Jurkat, Clone E6-1 (cell line): ENCODE measurements at regions not wholly inside any gene's neighbourhood (a gene's known extent, or its start where the extent isn't known, plus 50 kb on each side); places are given as distances from the start of the nearest gene placed in this dataset.
A peak's percentile ranks its signal among the peaks of the same experiment; 100 is the strongest.
"Not testable (repeated sequence)": the region's sequence is repeated elsewhere in the genome, so short reads cannot be mapped to it uniquely, and the experiment has no call there.

Experiments
- DNase-seq: peaks from one replicate; pipeline ENCODE4 v3.0.0-alpha.2; 2011; ENCODE audit warnings: low read depth, low spot score
- H3K4me3 ChIP-seq: 2 replicates; pipeline ENCODE4 v1.5.1; 2011; ENCODE audit warnings: mild to moderate bottlenecking, low read length, control low read depth, moderate library complexity

- DNase-seq, result no peak
- H3K4me3 ChIP-seq, result no peak overlapping the region
Measured at GRCh38 chr4:131635191-131635590, 1513.9 kb upstream of the PCDH10 start.

- H3K4me3 ChIP-seq, result no peak overlapping the region
- DNase-seq, result no peak
Measured at GRCh38 chr4:131638781-131639180, 1510.3 kb upstream of the PCDH10 start.

- no peak overlapping the region for H3K4me3 ChIP-seq
- no peak for DNase-seq
Measured at GRCh38 chr4:131644619-131645018, 1504.5 kb upstream of the PCDH10 start.

GRCh38 chr4:131649227-131649626 lies 1499.9 kb upstream of the PCDH10 start:
- no peak overlapping the region for H3K4me3 ChIP-seq
- no peak for DNase-seq

GRCh38 chr4:131650951-131651350 lies 1498.1 kb upstream of the PCDH10 start:
- DNase-seq, result no peak
- no peak overlapping the region for H3K4me3 ChIP-seq

- H3K4me3 ChIP-seq, DNase-seq: not testable (repeated sequence)
Measured at GRCh38 chr4:131683314-131683713, 1465.8 kb upstream of the PCDH10 start.

GRCh38 chr4:131721883-131722282 lies 1427.2 kb upstream of the PCDH10 start:
- no peak for DNase-seq
- H3K4me3 ChIP-seq, result no peak overlapping the region

GRCh38 chr4:131723069-131723468 lies 1426.0 kb upstream of the PCDH10 start:
- H3K4me3 ChIP-seq, DNase-seq: not testable (repeated sequence)

- not testable (repeated sequence) for DNase-seq
- H3K4me3 ChIP-seq, result peak overlapping the region; percentile 30; the same call in 1 of the 2 replicates
Measured at GRCh38 chr4:131724847-131725246, 1424.2 kb upstream of the PCDH10 start.

- not testable (repeated sequence) for DNase-seq, H3K4me3 ChIP-seq
Measured at GRCh38 chr4:131725521-131725920, 1423.6 kb upstream of the PCDH10 start.

- H3K4me3 ChIP-seq, DNase-seq: not testable (repeated sequence)
Measured at GRCh38 chr4:131726940-131727339, 1422.2 kb upstream of the PCDH10 start.

GRCh38 chr4:131727418-131727817 lies 1421.7 kb upstream of the PCDH10 start:
- H3K4me3 ChIP-seq, DNase-seq: not testable (repeated sequence)

GRCh38 chr4:131729205-131729604 lies 1419.9 kb upstream of the PCDH10 start:
- not testable (repeated sequence) for H3K4me3 ChIP-seq, DNase-seq

- DNase-seq, H3K4me3 ChIP-seq: not testable (repeated sequence)
Measured at GRCh38 chr4:131729716-131730398, 1419.2 kb upstream of the PCDH10 start.

GRCh38 chr4:131730574-131730973 lies 1418.5 kb upstream of the PCDH10 start:
- H3K4me3 ChIP-seq, DNase-seq: not testable (repeated sequence)

GRCh38 chr4:131732034-131732630 lies 1417.0 kb upstream of the PCDH10 start:
- DNase-seq, result not testable (repeated sequence)

GRCh38 chr4:131734321-131734720 lies 1414.8 kb upstream of the PCDH10 start:
- DNase-seq, H3K4me3 ChIP-seq: not testable (repeated sequence)

More at GRCh38 chr4:131732034-131732630, 1417.0 kb upstream of the PCDH10 start:
- not testable (repeated sequence) for H3K4me3 ChIP-seq

GRCh38 chr4:131734851-131735385 lies 1414.2 kb upstream of the PCDH10 start:
- not testable (repeated sequence) for DNase-seq

GRCh38 chr4:131738991-131739390 lies 1410.1 kb upstream of the PCDH10 start:
- DNase-seq, result not testable (repeated sequence)

More at GRCh38 chr4:131734851-131735385, 1414.2 kb upstream of the PCDH10 start:
- H3K4me3 ChIP-seq, result not testable (repeated sequence)

GRCh38 chr4:131741836-131742235 lies 1407.3 kb upstream of the PCDH10 start:
- H3K4me3 ChIP-seq, DNase-seq: not testable (repeated sequence)

More at GRCh38 chr4:131738991-131739390, 1410.1 kb upstream of the PCDH10 start:
- H3K4me3 ChIP-seq, result not testable (repeated sequence)
